ENCODE measurements at regions not wholly inside any gene's neighbourhood (a gene's known extent, or its start where the extent isn't known, plus 50 kb on each side); places are given as distances from the start of the nearest gene placed in this dataset.

- no peak for DNase-seq
Observed at GRCh38 chr12:68452078-68452715, 120.0 kb upstream of the MDM1 start.

- DNase-seq, result no peak
Observed at GRCh38 chr12:68453278-68453677, 121.1 kb upstream of the MDM1 start.

- no peak for DNase-seq
Observed at GRCh38 chr12:68453876-68454275, 121.7 kb upstream of the MDM1 start.

- DNase-seq, result no peak
Observed at GRCh38 chr12:68454892-68455291, 122.7 kb upstream of the MDM1 start.

- no peak for DNase-seq
Observed at GRCh38 chr12:68455691-68456345, 123.7 kb upstream of the MDM1 start.

GRCh38 chr12:68458866-68459265 lies 126.7 kb upstream of the MDM1 start:
- DNase-seq, result no peak

GRCh38 chr12:68460236-68460635 lies 128.1 kb upstream of the MDM1 start:
- DNase-seq, result no peak

GRCh38 chr12:68461645-68462044 lies 129.5 kb upstream of the MDM1 start:
- no peak for DNase-seq

GRCh38 chr12:68462803-68463202 lies 130.6 kb upstream of the MDM1 start:
- DNase-seq, result no peak

- no peak for DNase-seq
Observed at GRCh38 chr12:68465227-68465626, 133.1 kb upstream of the MDM1 start.

- no peak for DNase-seq
Observed at GRCh38 chr12:68467514-68467913, 135.4 kb upstream of the MDM1 start.

GRCh38 chr12:68468036-68468435 lies 135.9 kb upstream of the MDM1 start:
- DNase-seq, result no peak

- no peak for DNase-seq
Observed at GRCh38 chr12:68469113-68469512, 137.0 kb upstream of the MDM1 start.

- DNase-seq, result no peak
Observed at GRCh38 chr12:68470664-68471328, 138.6 kb upstream of the MDM1 start.

- DNase-seq, result no peak
Observed at GRCh38 chr12:68474467-68475204, 136.1 kb upstream of the RAP1B start.

GRCh38 chr12:68476794-68477193 lies 133.9 kb upstream of the RAP1B start:
- no peak for DNase-seq

- DNase-seq, result no peak
Observed at GRCh38 chr12:68477261-68477772, 133.4 kb upstream of the RAP1B start.

GRCh38 chr12:68477906-68478305 lies 132.8 kb upstream of the RAP1B start:
- no peak for DNase-seq

- DNase-seq, result no peak
Observed at GRCh38 chr12:68478516-68479260, 132.0 kb upstream of the RAP1B start.

GRCh38 chr12:68479261-68479895 lies 131.3 kb upstream of the RAP1B start:
- no peak for DNase-seq

- no peak for DNase-seq
Observed at GRCh38 chr12:68479896-68480291, 130.8 kb upstream of the RAP1B start.

- DNase-seq, result no peak
Observed at GRCh38 chr12:68480526-68480925, 130.2 kb upstream of the RAP1B start.
